ENCODE measurements at regions not wholly inside any gene's neighbourhood (a gene's known extent, or its start where the extent isn't known, plus 50 kb on each side); places are given as distances from the start of the nearest gene placed in this dataset.

DNA sequence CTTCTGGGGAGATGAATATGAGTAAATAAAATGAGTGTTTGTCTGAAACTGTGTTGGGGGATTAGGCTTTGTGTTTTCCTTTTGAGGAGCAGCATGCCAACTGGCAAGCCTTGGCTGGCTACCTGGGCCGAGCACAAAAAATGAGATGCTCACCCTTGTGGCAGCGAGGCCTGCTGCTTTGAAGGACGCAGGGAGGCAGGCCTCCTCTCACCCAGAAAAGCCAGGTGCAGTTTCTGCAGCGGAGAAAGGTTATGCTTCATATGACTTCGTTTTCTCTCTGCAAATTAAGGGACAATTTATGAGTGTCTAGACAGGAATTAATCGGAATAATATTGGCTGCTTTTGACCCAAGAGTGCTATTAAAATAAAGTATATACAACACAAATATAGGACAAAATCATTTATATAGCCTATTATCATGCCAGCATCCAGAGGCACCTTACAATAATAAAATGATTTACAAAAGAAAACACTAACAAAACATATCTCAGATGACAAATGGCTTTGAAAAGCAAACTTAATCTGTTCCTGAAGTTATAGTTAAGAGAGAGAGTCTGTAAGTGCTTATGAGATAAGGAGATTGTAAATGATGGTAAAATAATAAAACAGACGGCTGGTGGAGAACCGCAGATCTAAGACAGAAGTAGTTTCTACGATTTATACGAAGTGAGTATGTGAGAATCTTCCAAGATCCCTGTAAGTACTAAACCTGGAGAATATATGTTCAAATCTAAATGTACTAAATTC lies 682.8 kb upstream of the NR2F2 start:
- no peak overlapping the region for H3K27ac ChIP-seq
- no peaks in the 10 kb centered on the region for H3K9me3 ChIP-seq
- no peaks in the 10 kb centered on the region for H3K27me3 ChIP-seq
- TF ChIP-seq POLR2A (IDR thresholded peaks at IDR 0.05) (no peak), POLR2AphosphoS5 (IDR thresholded peaks at IDR 0.05) (no peak)
- TF ChIP-seq, protein P1, sequence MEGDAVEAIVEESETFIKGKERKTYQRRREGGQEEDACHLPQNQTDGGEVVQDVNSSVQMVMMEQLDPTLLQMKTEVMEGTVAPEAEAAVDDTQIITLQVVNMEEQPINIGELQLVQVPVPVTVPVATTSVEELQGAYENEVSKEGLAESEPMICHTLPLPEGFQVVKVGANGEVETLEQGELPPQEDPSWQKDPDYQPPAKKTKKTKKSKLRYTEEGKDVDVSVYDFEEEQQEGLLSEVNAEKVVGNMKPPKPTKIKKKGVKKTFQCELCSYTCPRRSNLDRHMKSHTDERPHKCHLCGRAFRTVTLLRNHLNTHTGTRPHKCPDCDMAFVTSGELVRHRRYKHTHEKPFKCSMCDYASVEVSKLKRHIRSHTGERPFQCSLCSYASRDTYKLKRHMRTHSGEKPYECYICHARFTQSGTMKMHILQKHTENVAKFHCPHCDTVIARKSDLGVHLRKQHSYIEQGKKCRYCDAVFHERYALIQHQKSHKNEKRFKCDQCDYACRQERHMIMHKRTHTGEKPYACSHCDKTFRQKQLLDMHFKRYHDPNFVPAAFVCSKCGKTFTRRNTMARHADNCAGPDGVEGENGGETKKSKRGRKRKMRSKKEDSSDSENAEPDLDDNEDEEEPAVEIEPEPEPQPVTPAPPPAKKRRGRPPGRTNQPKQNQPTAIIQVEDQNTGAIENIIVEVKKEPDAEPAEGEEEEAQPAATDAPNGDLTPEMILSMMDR (IDR thresholded peaks at IDR 0.05), result no peak
- H3K4me1 ChIP-seq, result no peaks in the 10 kb centered on the region
- H3K36me3 ChIP-seq, result no peaks in the 10 kb centered on the region
- intact Hi-C loops (cut with DNase I; ENCODE audit: low total_unique reads), result no loop called here
- H3K4me3 ChIP-seq, result no peak overlapping the region
- DNase-seq (ENCODE audit: low spot score in 2 of 2), result no peak

DNA sequence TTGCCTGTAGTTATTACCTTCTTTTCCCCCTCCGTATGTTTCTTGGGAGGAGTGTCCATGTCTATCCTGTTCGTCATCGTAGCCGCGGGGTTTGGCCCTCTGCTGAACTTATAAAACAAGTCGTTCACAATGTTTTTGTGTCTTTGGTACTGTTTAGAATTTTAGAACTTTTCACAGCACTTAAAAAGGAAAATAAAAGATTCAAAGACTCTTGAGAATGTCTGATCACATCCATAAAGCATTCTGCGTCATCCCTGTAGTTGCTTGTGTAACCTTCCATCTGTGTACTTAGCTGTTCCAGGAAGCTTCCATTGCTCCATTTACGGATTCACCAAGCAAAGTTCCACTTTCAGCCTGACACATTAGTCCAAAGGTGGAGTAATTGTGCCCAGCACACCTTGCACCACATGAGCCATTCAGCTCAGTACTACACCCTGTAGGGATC lies 677.1 kb upstream of the NR2F2 start:
- Histone ChIP-seq H3K27ac (no peak overlapping the region), H3K27me3 (no peaks in the 10 kb centered on the region), H3K4me3 (no peak overlapping the region), H3K4me1 (no peaks in the 10 kb centered on the region), H3K36me3 (no peaks in the 10 kb centered on the region), H3K9me3 (no peaks in the 10 kb centered on the region)
- TF ChIP-seq, protein P1 (IDR thresholded peaks at IDR 0.05), result no peak
- TF ChIP-seq POLR2A (IDR thresholded peaks at IDR 0.05) (no peak), POLR2AphosphoS5 (IDR thresholded peaks at IDR 0.05) (no peak)
- no peak for DNase-seq (ENCODE audit: low spot score in 2 of 2)
- intact Hi-C loops (cut with DNase I; ENCODE audit: low total_unique reads), result no loop called here

DNA sequence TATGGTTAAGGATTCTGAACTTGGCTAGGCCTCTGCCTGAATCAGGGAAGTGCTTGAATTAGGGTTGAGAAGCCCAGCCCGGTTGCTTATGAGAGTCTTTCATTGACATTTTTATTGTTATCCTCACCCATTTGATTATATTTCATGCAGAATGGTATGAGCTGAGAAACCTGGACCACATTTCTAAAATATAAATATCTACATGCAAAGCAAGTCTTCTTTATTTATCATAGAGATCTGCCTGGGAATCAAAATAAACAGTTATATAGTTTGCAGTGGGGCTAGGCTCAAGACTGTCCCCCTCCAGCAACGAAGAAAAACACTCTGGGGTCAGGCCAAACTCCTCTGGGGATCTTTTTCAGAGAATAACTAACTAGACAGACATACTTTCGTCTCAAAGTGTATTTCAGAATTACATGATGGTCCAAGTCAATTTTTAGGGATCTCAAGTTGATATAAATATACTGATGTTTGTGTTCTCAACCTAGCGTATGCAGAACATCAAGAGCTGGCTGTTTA lies 675.4 kb upstream of the NR2F2 start:
- Histone ChIP-seq H3K27me3 (no peaks in the 10 kb centered on the region), H3K4me1 (no peaks in the 10 kb centered on the region), H3K27ac (no peak overlapping the region), H3K9me3 (no peaks in the 10 kb centered on the region), H3K36me3 (no peaks in the 10 kb centered on the region), H3K4me3 (no peak overlapping the region)
- no peak for DNase-seq (ENCODE audit: low spot score in 2 of 2)
- intact Hi-C loops (cut with DNase I; ENCODE audit: low total_unique reads), result no loop called here
- TF ChIP-seq, protein P1 (IDR thresholded peaks at IDR 0.05), result no peak

DNA sequence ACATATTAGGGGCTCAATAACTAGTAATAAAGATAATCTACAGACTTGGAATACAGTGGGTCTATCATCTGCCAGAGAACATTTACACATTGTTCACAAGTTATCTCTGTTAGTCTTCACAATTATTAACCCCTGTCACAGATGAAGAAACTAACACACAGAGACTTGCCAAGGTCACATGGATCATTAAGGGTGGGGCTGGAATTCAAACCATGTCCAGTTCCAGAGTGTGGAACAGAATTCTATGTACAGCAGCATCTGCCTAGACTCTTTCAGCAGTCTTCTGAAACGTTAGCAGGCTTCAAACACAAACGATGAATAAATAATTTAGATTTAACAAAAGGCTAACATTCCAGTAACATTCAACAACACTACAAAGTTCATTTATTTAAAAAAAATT lies 673.9 kb upstream of the NR2F2 start:
- H3K27ac ChIP-seq, result no peak overlapping the region
- no peak for DNase-seq (ENCODE audit: low spot score in 2 of 2)
- no peaks in the 10 kb centered on the region for H3K36me3 ChIP-seq
- intact Hi-C loops (cut with DNase I; ENCODE audit: low total_unique reads), result no loop called here
- H3K4me1 ChIP-seq, result no peaks in the 10 kb centered on the region
- no peaks in the 10 kb centered on the region for H3K9me3 ChIP-seq
- H3K27me3 ChIP-seq, result no peaks in the 10 kb centered on the region
- H3K4me3 ChIP-seq, result no peak overlapping the region
- TF ChIP-seq POLR2AphosphoS5 (IDR thresholded peaks at IDR 0.05), result no peak
- TF ChIP-seq, protein P1 (IDR thresholded peaks at IDR 0.05), result no peak
- TF ChIP-seq POLR2A (IDR thresholded peaks at IDR 0.05), result no peak

DNA sequence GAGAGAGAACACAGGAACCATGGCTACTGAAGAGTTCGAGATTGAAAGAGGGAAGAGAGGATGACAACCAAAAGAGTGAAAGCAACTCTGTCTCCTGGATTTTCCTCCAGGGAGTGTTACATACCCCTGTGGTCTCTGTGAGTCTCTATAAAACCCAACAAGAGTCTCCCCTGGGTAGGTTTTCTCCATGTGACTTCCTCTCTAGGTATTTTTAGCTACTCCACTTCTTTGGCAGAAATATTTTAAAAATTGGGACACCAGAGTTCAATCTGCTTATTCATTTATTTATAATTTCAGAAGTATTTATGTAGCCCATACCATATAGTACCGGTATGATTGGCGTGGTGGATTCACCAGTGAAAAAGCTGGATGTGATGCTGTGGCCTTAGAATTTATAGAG lies 671.7 kb upstream of the NR2F2 start:
- peak overlapping the region in 1 of 2 donors; percentile 34 for H3K27ac ChIP-seq
- no peaks in the 10 kb centered on the region for H3K9me3 ChIP-seq
- DNase-seq (ENCODE audit: low spot score in 2 of 2), result no peak
- no peaks in the 10 kb centered on the region for H3K4me1 ChIP-seq
- intact Hi-C loops (cut with DNase I; ENCODE audit: low total_unique reads), result no loop called here
- no peak for TF ChIP-seq POLR2A (IDR thresholded peaks at IDR 0.05)
- TF ChIP-seq, protein P1 (IDR thresholded peaks at IDR 0.05), result no peak
- TF ChIP-seq POLR2AphosphoS5 (IDR thresholded peaks at IDR 0.05), result no peak
- no peaks in the 10 kb centered on the region for H3K36me3 ChIP-seq
- H3K27me3 ChIP-seq, result no peaks in the 10 kb centered on the region
- H3K4me3 ChIP-seq, result no peak overlapping the region
